ENCODE measurements at regions not wholly inside any gene's neighbourhood (a gene's known extent, or its start where the extent isn't known, plus 50 kb on each side); places are given as distances from the start of the nearest gene placed in this dataset.

GRCh38 chr5:149429839-149430721 lies 51.0 kb upstream of the IL17B start:
- peak; percentile 65 for DNase-seq (ENCODE audit: low read depth)
- H3K4me3 ChIP-seq (replicated peaks; ENCODE audit: low read depth, low read length) = no peak overlapping the region
- TF ChIP-seq, protein P1, sequence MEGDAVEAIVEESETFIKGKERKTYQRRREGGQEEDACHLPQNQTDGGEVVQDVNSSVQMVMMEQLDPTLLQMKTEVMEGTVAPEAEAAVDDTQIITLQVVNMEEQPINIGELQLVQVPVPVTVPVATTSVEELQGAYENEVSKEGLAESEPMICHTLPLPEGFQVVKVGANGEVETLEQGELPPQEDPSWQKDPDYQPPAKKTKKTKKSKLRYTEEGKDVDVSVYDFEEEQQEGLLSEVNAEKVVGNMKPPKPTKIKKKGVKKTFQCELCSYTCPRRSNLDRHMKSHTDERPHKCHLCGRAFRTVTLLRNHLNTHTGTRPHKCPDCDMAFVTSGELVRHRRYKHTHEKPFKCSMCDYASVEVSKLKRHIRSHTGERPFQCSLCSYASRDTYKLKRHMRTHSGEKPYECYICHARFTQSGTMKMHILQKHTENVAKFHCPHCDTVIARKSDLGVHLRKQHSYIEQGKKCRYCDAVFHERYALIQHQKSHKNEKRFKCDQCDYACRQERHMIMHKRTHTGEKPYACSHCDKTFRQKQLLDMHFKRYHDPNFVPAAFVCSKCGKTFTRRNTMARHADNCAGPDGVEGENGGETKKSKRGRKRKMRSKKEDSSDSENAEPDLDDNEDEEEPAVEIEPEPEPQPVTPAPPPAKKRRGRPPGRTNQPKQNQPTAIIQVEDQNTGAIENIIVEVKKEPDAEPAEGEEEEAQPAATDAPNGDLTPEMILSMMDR (IDR thresholded peaks at IDR 0.05; ENCODE audit: low read length, missing control alignments) = peak; percentile 26
